ENCODE measurements at regions not wholly inside any gene's neighbourhood (a gene's known extent, or its start where the extent isn't known, plus 50 kb on each side); places are given as distances from the start of the nearest gene placed in this dataset.

DNA sequence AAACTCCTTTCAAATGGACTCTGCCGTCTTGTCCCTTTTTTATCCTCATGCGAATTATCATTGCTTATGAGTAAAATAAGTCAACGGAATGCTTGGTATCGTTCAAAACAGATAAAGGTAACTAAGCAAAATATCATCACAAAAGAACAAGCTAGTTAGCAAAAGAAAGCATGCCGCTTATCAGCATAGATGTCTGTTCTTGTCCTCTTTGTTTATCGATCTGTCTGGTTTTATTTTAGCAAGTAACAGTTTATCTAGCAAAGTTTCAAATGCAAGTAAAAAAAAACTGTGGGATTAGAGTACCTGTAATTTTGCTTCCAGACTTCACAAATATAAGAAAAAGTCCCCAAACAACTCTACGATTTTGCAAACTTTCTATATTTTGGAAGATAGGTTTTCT, 561.5 kb downstream of the USP25 start:
- DNase-seq = no peak

DNA sequence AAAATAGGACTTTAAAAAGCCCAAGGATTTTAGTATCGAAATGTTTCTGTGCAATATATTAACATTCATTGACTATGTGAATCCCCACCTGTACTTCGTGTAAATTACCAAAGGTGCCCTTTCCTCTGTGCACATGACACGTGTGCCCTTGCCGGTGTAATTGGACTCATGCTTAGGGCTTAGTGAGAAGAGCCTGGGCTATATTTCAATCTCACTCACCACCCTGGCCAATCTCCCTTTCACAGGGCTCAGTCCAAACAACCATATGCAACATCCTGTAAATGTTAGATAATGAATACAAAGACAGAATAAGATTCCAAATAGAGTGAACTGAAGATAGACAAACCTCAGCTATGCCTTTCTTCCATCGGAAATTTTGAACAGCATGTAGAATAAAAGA, 564.3 kb downstream of the USP25 start:
- H3K36me3 Mint-ChIP-seq (ENCODE audit: unreplicated experiment) = no peaks in the 10 kb centered on the region
- no peaks in the 10 kb centered on the region for H3K4me1 Mint-ChIP-seq (ENCODE audit: low read depth, unreplicated experiment)
- no peak overlapping the region for H3K4me3 Mint-ChIP-seq (ENCODE audit: unreplicated experiment)
- H3K27me3 Mint-ChIP-seq (ENCODE audit: unreplicated experiment) = no peaks in the 10 kb centered on the region
- TF ChIP-seq, protein P1, sequence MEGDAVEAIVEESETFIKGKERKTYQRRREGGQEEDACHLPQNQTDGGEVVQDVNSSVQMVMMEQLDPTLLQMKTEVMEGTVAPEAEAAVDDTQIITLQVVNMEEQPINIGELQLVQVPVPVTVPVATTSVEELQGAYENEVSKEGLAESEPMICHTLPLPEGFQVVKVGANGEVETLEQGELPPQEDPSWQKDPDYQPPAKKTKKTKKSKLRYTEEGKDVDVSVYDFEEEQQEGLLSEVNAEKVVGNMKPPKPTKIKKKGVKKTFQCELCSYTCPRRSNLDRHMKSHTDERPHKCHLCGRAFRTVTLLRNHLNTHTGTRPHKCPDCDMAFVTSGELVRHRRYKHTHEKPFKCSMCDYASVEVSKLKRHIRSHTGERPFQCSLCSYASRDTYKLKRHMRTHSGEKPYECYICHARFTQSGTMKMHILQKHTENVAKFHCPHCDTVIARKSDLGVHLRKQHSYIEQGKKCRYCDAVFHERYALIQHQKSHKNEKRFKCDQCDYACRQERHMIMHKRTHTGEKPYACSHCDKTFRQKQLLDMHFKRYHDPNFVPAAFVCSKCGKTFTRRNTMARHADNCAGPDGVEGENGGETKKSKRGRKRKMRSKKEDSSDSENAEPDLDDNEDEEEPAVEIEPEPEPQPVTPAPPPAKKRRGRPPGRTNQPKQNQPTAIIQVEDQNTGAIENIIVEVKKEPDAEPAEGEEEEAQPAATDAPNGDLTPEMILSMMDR (IDR thresholded peaks at IDR 0.05; ENCODE audit: partially characterized antibody, unreplicated experiment) = no peak
- DNase-seq = no peak
- no peak overlapping the region for H3K27ac Mint-ChIP-seq (ENCODE audit: unreplicated experiment)
- H3K9me3 Mint-ChIP-seq (ENCODE audit: unreplicated experiment) = no peaks in the 10 kb centered on the region

More for the DNA sequence above, 561.5 kb downstream of the USP25 start:
- Mint-ChIP-seq H3K36me3 (ENCODE audit: unreplicated experiment) (no peaks in the 10 kb centered on the region), H3K4me3 (ENCODE audit: unreplicated experiment) (no peak overlapping the region), H3K27ac (ENCODE audit: unreplicated experiment) (no peak overlapping the region), H3K9me3 (ENCODE audit: unreplicated experiment) (no peaks in the 10 kb centered on the region), H3K27me3 (ENCODE audit: unreplicated experiment) (no peaks in the 10 kb centered on the region), H3K4me1 (ENCODE audit: low read depth, unreplicated experiment) (no peaks in the 10 kb centered on the region)
- TF ChIP-seq, protein P1 (IDR thresholded peaks at IDR 0.05; ENCODE audit: partially characterized antibody, unreplicated experiment) = no peak

DNA sequence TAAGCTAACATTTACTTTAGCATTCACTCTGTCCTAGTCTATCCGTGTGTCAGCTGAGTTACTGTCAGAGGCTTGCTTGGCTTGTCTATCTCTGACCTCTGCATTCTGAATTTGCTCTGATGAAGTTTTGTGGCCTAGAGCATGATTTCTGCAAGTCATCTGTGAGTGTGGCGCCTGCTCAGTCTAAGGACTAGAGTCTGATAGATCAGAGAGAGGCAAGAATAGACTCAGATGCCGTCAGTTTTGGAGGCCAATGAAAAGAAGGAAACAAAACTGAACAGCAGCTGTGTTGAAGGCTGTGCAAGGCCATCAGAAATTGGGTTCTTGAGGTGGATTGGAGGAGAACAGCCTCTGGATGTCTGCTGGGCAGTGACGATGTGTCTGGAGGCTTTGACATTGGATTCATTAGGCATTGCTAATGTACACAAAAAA, 573.1 kb downstream of the USP25 start:
- TF ChIP-seq, protein P1 (IDR thresholded peaks at IDR 0.05; ENCODE audit: partially characterized antibody, unreplicated experiment) = no peak
- no peaks in the 10 kb centered on the region for H3K27me3 Mint-ChIP-seq (ENCODE audit: unreplicated experiment)
- no peak for DNase-seq
- H3K9me3 Mint-ChIP-seq (ENCODE audit: unreplicated experiment) = no peaks in the 10 kb centered on the region
- H3K4me3 Mint-ChIP-seq (ENCODE audit: unreplicated experiment) = no peak overlapping the region
- H3K27ac Mint-ChIP-seq (ENCODE audit: unreplicated experiment) = no peak overlapping the region
- no peaks in the 10 kb centered on the region for H3K4me1 Mint-ChIP-seq (ENCODE audit: low read depth, unreplicated experiment)
- no peaks in the 10 kb centered on the region for H3K36me3 Mint-ChIP-seq (ENCODE audit: unreplicated experiment)

DNA sequence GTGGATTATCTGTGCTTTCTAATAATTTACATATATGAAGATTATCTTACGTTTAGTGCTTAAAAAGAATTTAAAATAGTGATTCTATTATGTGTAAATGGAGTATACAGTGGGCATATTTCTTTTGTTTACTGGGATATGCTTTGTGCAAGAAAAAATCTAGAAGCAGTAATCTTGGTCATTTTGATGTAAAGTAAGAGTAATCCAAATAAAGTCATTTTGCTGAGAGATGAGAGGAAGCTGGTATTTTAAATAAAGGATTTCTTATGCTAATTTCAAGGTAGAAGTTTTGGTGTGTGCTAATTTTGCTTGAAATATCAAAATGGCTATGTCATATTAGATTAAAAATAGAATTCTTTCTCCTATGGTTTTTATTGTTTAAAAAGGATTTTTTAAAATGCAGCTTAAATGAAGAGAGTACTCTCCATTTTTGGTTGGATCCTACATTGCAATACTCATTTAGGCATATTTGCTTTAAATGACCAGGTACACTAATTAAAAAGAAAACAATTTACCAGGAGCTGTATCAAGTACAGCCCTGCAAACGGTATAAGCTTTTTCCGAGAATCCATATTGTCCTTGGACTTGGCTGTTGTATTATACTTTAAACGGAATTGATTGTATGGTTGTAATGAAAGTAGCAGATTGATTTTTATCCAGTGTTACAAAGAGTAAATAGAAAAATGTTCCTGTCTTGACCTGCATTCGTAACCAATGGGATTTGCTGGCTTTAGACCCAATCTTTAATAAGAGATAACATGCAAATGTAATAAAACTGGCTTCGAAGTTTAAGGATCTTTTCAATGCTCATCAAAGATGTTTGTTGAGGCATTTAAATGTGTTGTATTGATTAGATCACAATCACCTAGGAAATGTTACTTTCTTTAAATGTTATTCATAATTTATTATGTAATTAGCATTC, 574.7 kb downstream of the USP25 start:
- no peak for DNase-seq
- Mint-ChIP-seq H3K36me3 (ENCODE audit: unreplicated experiment) (no peaks in the 10 kb centered on the region), H3K27ac (ENCODE audit: unreplicated experiment) (no peak overlapping the region), H3K9me3 (ENCODE audit: unreplicated experiment) (no peaks in the 10 kb centered on the region), H3K4me1 (ENCODE audit: low read depth, unreplicated experiment) (no peaks in the 10 kb centered on the region), H3K4me3 (ENCODE audit: unreplicated experiment) (no peak overlapping the region), H3K27me3 (ENCODE audit: unreplicated experiment) (no peaks in the 10 kb centered on the region)
- TF ChIP-seq, protein P1 (IDR thresholded peaks at IDR 0.05; ENCODE audit: partially characterized antibody, unreplicated experiment) = no peak

DNA sequence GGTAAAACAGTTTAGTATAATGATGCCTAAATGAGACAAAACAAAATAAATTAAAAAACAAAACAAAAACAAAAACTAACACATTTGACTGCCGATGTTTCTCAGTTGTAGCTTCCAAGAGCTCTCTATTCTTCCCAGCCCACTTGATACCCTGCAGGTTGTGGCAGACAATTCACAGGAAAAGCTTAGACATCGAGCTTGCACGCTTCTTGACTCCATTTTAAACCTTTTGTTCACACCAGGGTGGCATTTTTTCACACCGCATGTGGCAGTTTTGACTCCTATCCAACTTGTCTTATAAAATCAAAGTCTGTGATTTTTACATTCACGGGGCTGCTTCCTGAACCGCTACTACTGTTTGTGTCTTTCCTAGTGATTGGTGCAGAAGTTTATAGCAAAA, 575.9 kb downstream of the USP25 start:
- Mint-ChIP-seq H3K4me1 (ENCODE audit: low read depth, unreplicated experiment) (peaks cover 2% of the 10 kb centered on the region), H3K9me3 (ENCODE audit: unreplicated experiment) (no peaks in the 10 kb centered on the region), H3K27me3 (ENCODE audit: unreplicated experiment) (no peaks in the 10 kb centered on the region), H3K27ac (ENCODE audit: unreplicated experiment) (no peak overlapping the region), H3K4me3 (ENCODE audit: unreplicated experiment) (no peak overlapping the region), H3K36me3 (ENCODE audit: unreplicated experiment) (no peaks in the 10 kb centered on the region)
- TF ChIP-seq, protein P1 (IDR thresholded peaks at IDR 0.05; ENCODE audit: partially characterized antibody, unreplicated experiment) = no peak
- no peak for DNase-seq

All from glutamatergic neuron (in vitro differentiated cells).